Kidney epithelial cell (primary cell): ENCODE measurements at regions not wholly inside any gene's neighbourhood (a gene's known extent, or its start where the extent isn't known, plus 50 kb on each side); places are given as distances from the start of the nearest gene placed in this dataset.

Experiments used
- DNase-seq: peaks from one replicate; pipeline ENCODE4 v3.0.0-alpha.2; 2010; ENCODE audit warnings: low read depth
- H3K27me3 ChIP-seq: 2 replicates; pipeline ENCODE4 v1.6.0; 2011; ENCODE audit warnings: low read length; ENCODE audit not compliant: control insufficient read depth, insufficient read depth
- H3K36me3 ChIP-seq: 2 replicates; pipeline ENCODE4 v1.5.1; 2011; ENCODE audit warnings: low read length; ENCODE audit not compliant: control insufficient read depth, insufficient read depth
- H3K4me3 ChIP-seq: 2 replicates; pipeline ENCODE4 v1.5.1; 2011; ENCODE audit warnings: low read depth, mild to moderate bottlenecking, control low read depth, low read length
- CTCF ChIP-seq: IDR thresholded peaks from 2 replicates; pipeline ENCODE4 v1.5.1; 2011; ENCODE audit warnings: mild to moderate bottlenecking, moderate library complexity, low read length, control low read depth, inconsistent platforms; ENCODE audit not compliant: insufficient read depth, poor library complexity, severe bottlenecking

GRCh38 chr3:191997093-191997492 is 536.1 kb downstream of the PYDC2 start:
- TF ChIP-seq CTCF: no peak
- no peaks in the 10 kb centered on the region for H3K27me3 ChIP-seq
- H3K4me3 ChIP-seq: no peak overlapping the region
- DNase-seq: no peak
- H3K36me3 ChIP-seq: no peaks in the 10 kb centered on the region

GRCh38 chr3:191997579-191998268 is 536.8 kb downstream of the PYDC2 start:
- no peaks in the 10 kb centered on the region for H3K27me3 ChIP-seq

GRCh38 chr3:192001218-192001617 is 540.3 kb downstream of the PYDC2 start:
- TF ChIP-seq CTCF: no peak
- H3K4me3 ChIP-seq: no peak overlapping the region
- H3K36me3 ChIP-seq: no peaks in the 10 kb centered on the region
- no peak for DNase-seq
- no peaks in the 10 kb centered on the region for H3K27me3 ChIP-seq

More at GRCh38 chr3:191997579-191998268, 536.8 kb downstream of the PYDC2 start:
- H3K4me3 ChIP-seq: no peak overlapping the region
- no peak for TF ChIP-seq CTCF
- H3K36me3 ChIP-seq: no peaks in the 10 kb centered on the region
- no peak for DNase-seq

GRCh38 chr3:192005989-192006388 is 545.0 kb downstream of the PYDC2 start:
- DNase-seq: no peak
- no peaks in the 10 kb centered on the region for H3K36me3 ChIP-seq
- TF ChIP-seq CTCF: no peak
- H3K4me3 ChIP-seq: no peak overlapping the region
- no peaks in the 10 kb centered on the region for H3K27me3 ChIP-seq

- H3K27me3 ChIP-seq: no peaks in the 10 kb centered on the region
- TF ChIP-seq CTCF: no peak
- H3K36me3 ChIP-seq: no peaks in the 10 kb centered on the region
Observed at GRCh38 chr3:192009903-192010302, 548.9 kb downstream of the PYDC2 start.

GRCh38 chr3:192010490-192010889 is 549.5 kb downstream of the PYDC2 start:
- no peaks in the 10 kb centered on the region for H3K27me3 ChIP-seq
- H3K4me3 ChIP-seq: no peak overlapping the region
- TF ChIP-seq CTCF: no peak
- no peak for DNase-seq
- H3K36me3 ChIP-seq: no peaks in the 10 kb centered on the region

More at GRCh38 chr3:192009903-192010302, 548.9 kb downstream of the PYDC2 start:
- DNase-seq: no peak
- no peak overlapping the region for H3K4me3 ChIP-seq
